Large intestine (tissue), 3 donors: ENCODE measurements at regions not wholly inside any gene's neighbourhood (a gene's known extent, or its start where the extent isn't known, plus 50 kb on each side); places are given as distances from the start of the nearest gene placed in this dataset.

Source experiments
- DNase-seq, 2 donors: peaks; one replicate each; pipeline versions ENCODE4 v3.0.0 to v3.0.0-alpha.2; 2013
- H3K27ac ChIP-seq: one replicate; pipeline ENCODE4 v1.5.1; 2013; ENCODE audit warnings: low read length
- H3K27me3 ChIP-seq: 2 replicates; pipeline ENCODE4 v1.6.1; 2013; ENCODE audit warnings: low read length; ENCODE audit not compliant: control insufficient read depth, insufficient read depth
- H3K36me3 ChIP-seq: 2 replicates; pipeline ENCODE4 v1.6.1; 2013; ENCODE audit warnings: low read length; ENCODE audit not compliant: control insufficient read depth, insufficient read depth
- H3K4me1 ChIP-seq: one replicate; pipeline ENCODE4 v1.6.1; 2013; ENCODE audit warnings: low read length; ENCODE audit not compliant: control insufficient read depth, insufficient read depth
- H3K4me3 ChIP-seq: one replicate; pipeline ENCODE4 v1.5.1; 2013; ENCODE audit warnings: low read length
- H3K9me3 ChIP-seq: one replicate; pipeline ENCODE4 v1.6.1; 2013; ENCODE audit warnings: mild to moderate bottlenecking, low read depth, low read length, moderate library complexity; ENCODE audit not compliant: control insufficient read depth
- WGBS: methylation state at CpG from one replicate; pipeline ENCODE4 v1.1.5; 2013; ENCODE audit warnings: low lambda C conversion rate; ENCODE audit not compliant: insufficient coverage; 5-methylcytosine and 5-hydroxymethylcytosine counted together

DNA sequence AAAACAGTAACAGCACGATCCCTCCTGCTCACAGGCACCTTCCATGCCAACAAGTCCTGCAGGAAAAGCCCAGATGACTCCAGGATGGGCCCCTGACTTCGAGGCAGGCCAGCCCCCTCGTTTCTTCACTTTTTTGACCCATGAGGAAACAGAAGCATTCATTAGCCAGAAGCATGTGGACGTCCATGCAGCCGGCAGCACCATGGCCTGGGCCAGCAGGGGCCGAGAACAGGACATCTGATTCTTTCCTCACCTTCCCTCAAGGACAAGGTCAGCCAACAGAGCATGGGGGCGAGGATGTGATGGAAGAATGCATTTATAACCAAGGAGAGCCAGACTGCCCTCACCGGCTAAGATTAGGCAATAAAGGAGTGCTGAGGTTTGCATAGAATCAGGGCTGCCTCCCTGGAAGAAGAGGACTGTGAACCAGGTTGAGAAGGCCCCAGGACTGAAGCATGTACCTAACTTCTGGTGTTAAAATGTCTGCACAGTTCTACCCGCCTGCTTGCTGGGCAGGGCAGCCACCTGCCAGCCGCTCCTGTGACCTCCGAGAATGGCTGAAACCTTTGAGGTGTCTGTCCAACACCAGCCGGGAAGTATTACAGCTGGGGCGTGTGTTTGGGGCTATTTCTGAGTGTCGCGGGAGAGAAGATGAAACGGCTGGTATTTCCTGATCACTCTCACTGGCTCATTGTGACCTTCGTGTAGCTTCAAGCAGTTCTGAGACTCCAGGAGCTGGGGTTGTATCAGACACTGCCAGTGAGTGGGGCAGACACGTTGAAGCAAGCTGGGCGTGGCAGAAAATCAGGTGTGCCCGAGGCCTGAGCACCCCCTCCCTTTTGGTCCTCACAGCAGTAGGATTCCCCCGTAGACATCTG lies 94.0 kb upstream of the TNRC6C start:
- no peak overlapping the region for H3K27ac ChIP-seq
- WGBS, result no CpG with 5 or more reads among the region's 21 CpGs
- DNase-seq, result no peak

DNA sequence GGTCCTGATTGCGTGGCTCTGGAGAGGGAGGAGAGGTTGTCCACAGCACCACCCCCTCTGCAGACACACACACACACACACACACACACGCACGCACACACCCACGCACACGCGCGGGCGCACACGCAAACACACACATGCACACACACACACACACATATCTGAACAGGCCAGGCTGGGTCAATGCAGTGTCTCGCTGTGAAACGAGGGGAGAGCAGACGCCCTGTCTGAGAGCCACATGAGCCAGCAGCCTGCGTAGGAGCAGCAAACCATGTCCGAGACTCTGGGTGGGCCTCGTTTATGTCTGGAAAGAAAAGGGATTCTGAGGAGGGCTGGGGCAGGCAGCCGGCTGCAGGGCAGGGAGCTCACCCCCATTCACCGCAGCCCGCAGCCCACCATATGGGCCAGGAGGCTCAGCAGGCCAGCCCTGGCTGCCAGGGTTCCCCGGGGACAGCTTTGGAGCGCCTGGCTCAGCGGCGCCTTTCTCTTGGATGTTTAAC lies 93.3 kb upstream of the TNRC6C start:
- H3K4me3 ChIP-seq, result no peak overlapping the region
- no peaks in the 10 kb centered on the region for H3K36me3 ChIP-seq
- WGBS, result no CpG with 5 or more reads among the region's 22 CpGs
- peaks cover 11% of the 10 kb centered on the region for H3K4me1 ChIP-seq
- no peak overlapping the region for H3K27ac ChIP-seq
- DNase-seq, result no peak
- peaks cover 23% of the 10 kb centered on the region for H3K27me3 ChIP-seq
- H3K9me3 ChIP-seq, result no peaks in the 10 kb centered on the region

More for the DNA sequence above, 94.0 kb upstream of the TNRC6C start:
- Histone ChIP-seq H3K27me3 (peaks cover 17% of the 10 kb centered on the region), H3K36me3 (no peaks in the 10 kb centered on the region), H3K9me3 (no peaks in the 10 kb centered on the region), H3K4me1 (peaks cover 11% of the 10 kb centered on the region), H3K4me3 (no peak overlapping the region)

DNA sequence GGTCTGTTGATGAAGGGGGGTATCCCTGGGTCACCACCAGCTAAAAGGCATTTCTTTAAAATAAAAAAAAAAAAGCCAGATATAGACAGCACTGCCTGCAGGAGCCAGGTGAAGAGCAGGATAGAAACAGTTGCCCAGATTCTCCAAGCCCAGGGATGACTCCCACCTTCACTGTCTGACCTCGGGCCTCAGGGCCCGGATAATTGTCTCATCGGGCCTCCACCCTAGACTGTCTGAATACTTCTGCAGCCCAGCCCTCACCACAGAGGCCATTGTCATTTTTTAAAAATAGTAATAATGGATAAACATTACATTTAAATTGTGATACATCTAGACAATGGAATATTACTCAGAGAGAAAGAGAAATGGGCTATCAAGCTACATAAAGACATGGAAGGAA lies 92.8 kb upstream of the TNRC6C start:
- DNase-seq, result no peak
- no peak overlapping the region for H3K27ac ChIP-seq
- H3K27me3 ChIP-seq, result peaks cover 23% of the 10 kb centered on the region
- peaks cover 11% of the 10 kb centered on the region for H3K4me1 ChIP-seq
- no peak overlapping the region for H3K4me3 ChIP-seq
- H3K9me3 ChIP-seq, result no peaks in the 10 kb centered on the region
- H3K36me3 ChIP-seq, result no peaks in the 10 kb centered on the region
- WGBS, result no CpG with 5 or more reads among the region's 3 CpGs

DNA sequence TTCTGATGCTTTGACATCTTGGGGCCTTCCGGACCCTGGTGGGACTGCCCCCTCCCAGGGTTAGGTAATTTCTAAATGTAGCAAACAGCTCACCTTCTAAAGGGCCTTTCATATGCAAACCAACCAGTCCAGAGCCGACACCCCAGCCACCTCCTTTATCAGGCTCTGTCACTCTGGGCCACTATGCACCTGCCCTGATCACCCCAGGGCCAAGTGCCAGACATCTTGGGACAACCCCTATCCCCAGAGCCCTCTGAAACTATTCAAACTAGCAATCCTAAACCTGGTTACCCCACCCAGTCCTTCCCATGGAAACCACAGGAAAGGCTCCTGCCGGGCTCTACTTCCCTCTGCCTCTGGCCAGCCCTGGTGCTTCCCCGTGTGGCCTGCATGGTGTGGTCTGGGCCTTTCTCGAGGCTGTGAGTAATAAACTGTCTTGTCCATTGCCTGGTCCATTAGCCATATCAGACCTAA lies 91.2 kb upstream of the TNRC6C start:
- 100% methylated on average over 1 of the region's 5 CpGs for WGBS
- Histone ChIP-seq H3K9me3 (no peaks in the 10 kb centered on the region), H3K4me1 (peaks cover 11% of the 10 kb centered on the region), H3K27me3 (peaks cover 25% of the 10 kb centered on the region), H3K27ac (no peak overlapping the region), H3K4me3 (no peak overlapping the region), H3K36me3 (no peaks in the 10 kb centered on the region)
- no peak for DNase-seq

DNA sequence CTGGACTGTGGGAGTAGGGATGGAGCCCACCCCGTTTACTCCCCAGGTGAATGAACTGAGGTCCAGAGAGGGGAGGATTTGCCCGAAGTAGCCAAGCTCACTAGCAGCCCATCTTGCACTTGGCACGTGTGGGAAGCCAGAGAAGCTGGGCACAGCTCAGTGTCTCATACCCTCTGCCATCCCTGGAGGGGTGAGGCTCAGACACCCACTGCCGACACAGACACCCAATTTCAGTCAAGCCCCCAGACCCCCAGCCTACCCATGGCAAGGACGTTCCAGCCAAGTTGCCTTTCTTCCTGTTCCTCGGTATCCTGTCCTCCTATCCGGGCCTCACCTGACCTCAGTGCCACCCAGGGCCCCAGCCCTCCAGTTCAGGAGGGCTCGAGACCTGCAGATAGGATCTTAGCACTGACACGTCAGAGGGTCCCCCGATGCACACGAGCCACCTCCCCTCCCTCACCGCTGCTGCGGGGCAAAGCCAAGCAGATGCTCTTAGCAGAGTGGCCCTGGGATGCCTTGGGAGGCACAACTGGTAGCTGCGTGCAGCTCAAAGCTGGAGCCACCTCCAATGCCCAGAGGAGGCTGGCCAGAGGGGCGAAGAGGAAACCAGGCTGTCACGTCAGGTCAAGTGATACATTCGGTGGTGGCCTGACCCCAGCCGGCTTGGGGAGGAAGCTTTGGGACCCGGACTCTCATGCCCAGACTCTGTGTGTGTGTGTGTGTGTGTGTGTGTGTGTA lies 90.4 kb upstream of the TNRC6C start:
- no peak for DNase-seq
- no CpG with 5 or more reads among the region's 19 CpGs for WGBS
- H3K9me3 ChIP-seq, result no peaks in the 10 kb centered on the region
- H3K4me3 ChIP-seq, result no peak overlapping the region
- H3K36me3 ChIP-seq, result no peaks in the 10 kb centered on the region
- H3K4me1 ChIP-seq, result peaks cover 11% of the 10 kb centered on the region
- no peak overlapping the region for H3K27ac ChIP-seq
- peaks cover 22% of the 10 kb centered on the region for H3K27me3 ChIP-seq

DNA sequence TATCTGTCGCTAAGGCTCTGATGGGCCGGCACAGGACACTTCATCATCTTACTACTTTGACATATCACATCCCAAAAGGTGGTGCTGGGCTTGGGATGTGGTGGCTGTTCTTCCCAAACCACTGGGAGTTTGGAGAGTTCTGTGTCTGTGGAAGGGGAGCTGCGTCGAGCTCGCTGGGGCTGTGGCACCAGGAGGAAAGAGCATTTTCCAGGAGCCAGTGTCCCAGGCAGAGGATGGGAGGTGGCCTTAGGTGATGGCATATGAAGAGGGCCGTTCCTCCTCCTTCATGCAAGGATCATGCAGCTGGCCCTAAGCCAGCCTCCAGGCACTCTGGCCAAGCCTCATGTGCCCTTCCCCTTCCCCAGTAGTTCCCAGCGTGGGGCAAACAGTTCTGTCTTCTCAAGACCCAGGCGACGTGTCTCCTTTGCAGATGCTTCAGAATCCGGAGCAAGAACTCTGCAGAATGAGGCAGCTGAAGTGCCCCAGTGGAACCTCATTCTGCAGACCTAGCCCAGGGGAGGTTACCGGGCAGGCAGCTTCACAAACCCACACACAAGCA lies 89.4 kb upstream of the TNRC6C start:
- no peak for DNase-seq
- H3K27ac ChIP-seq, result no peak overlapping the region
- no CpG with 5 or more reads among the region's 11 CpGs for WGBS

DNA sequence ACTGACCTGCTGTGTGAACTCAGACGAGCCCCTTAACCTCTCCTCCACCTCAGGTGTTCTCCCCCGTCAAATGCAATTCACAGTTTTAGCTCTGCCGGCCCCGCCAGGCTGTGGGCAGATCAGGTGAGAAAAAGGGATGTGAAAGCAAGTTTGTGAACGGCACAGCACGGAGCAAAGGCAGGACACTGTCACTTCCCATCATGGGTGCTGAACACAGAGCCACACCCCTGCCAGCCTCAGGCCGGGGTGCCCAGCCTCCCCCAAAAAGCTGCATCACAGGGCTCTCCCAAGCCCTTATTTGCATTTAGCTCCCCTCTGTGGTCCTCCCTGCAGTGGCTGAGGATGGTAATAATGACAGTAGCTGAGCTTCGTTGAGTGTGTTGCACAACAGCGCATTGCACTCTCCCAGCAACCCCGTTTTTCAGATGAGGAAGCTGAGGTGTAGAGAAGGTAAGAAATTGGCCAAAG lies 88.8 kb upstream of the TNRC6C start:
- Histone ChIP-seq H3K4me1 (no peaks in the 10 kb centered on the region), H3K36me3 (no peaks in the 10 kb centered on the region), H3K27ac (no peak overlapping the region), H3K9me3 (no peaks in the 10 kb centered on the region), H3K4me3 (no peak overlapping the region), H3K27me3 (peaks cover 16% of the 10 kb centered on the region)
- DNase-seq, result no peak
- no CpG with 5 or more reads among the region's 10 CpGs for WGBS

More for the DNA sequence above, 89.4 kb upstream of the TNRC6C start:
- Histone ChIP-seq H3K9me3 (no peaks in the 10 kb centered on the region), H3K4me3 (no peak overlapping the region), H3K36me3 (no peaks in the 10 kb centered on the region), H3K27me3 (peaks cover 17% of the 10 kb centered on the region), H3K4me1 (peaks cover 3% of the 10 kb centered on the region)

DNA sequence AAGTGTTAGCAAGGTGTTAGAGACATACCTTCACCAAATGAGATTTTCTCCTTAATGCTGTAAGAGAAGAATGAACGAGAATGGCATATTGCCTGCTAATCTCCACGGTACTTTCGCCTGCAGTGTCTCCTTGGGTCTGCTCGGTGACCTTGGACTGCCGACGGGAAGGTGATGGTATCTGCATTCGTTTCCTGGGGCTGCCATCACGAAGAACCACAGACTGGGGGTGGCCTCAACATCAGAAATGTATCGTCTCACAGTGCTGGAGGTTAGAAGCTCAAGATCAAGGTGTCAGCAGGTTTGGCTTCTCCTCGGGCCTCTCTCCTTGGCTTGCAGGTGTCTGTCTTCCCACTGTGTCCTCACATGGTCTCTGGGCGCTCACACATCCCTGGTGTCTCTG lies 86.3 kb upstream of the TNRC6C start:
- no peak overlapping the region for H3K4me3 ChIP-seq
- peaks cover 3% of the 10 kb centered on the region for H3K9me3 ChIP-seq
- no CpG with 5 or more reads among the region's 11 CpGs for WGBS
- no peak for DNase-seq
- H3K27ac ChIP-seq, result no peak overlapping the region
- H3K27me3 ChIP-seq, result peaks cover 20% of the 10 kb centered on the region
- H3K4me1 ChIP-seq, result no peaks in the 10 kb centered on the region
- no peaks in the 10 kb centered on the region for H3K36me3 ChIP-seq

DNA sequence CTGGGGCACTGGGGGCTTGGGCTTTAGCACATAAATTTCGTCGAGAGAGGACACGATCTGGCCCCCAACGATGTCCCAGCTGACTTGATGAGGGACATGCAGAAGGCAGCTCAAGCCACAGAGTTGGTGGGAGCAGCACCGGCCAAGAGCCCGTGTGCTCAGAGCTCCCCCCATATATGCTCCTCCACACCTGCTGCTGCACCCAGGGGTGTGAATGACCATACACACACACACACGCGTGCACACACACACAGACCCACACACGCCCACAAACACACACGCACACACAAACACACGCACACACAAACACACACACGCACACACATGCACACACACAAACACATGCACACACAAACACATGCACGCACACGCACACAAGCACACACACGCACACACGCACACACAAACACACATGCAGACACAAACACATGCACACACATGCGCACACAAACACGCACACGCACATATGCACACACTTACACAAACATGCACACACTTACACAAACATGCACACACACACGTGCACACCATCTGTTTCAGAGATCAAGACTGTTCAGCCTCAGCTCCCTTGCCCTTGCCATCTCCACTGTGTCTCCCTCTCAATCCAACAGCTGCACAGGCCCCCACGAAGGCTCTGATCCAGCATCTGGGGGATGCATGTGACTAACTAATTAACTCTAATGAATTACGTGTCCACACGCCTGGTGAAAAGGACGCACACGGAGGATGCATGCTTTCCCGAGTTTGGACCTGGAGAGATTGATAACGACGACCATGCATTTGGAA lies 85.6 kb upstream of the TNRC6C start:
- H3K27me3 ChIP-seq, result peaks cover 24% of the 10 kb centered on the region
- WGBS, result no CpG with 5 or more reads among the region's 28 CpGs
- no peaks in the 10 kb centered on the region for H3K36me3 ChIP-seq
- no peaks in the 10 kb centered on the region for H3K4me1 ChIP-seq
- DNase-seq, result no peak
- H3K27ac ChIP-seq, result no peak overlapping the region
- peaks cover 3% of the 10 kb centered on the region for H3K9me3 ChIP-seq
- no peak overlapping the region for H3K4me3 ChIP-seq
